OCI-LY3 (cell line): ENCODE measurements at regions not wholly inside any gene's neighbourhood (a gene's known extent, or its start where the extent isn't known, plus 50 kb on each side); places are given as distances from the start of the nearest gene placed in this dataset.

ENCODE experiments used
- CTCF ChIP-seq: fragments of 200-600, 300-600 bp; sonication (generic); IDR thresholded peaks from 2 replicates; pipeline ENCODE4 v1.5.1; 2014; ENCODE audit warnings: antibody characterized with exemption, low read length, low read depth
- EZH2phosphoT487 ChIP-seq: fragments of 200-600 bp; shearing (Covaris generic); IDR thresholded peaks from 2 replicates; pipeline ENCODE4 v1.6.1; 2018; ENCODE audit warnings: antibody characterized with exemption, mixed run types, low read depth

GRCh38 chr9:91071184-91071990 is 269.8 kb downstream of the SYK start:
- TF ChIP-seq CTCF: no peak
- TF ChIP-seq EZH2phosphoT487: no peak
